ENCODE measurements at regions not wholly inside any gene's neighbourhood (a gene's known extent, or its start where the extent isn't known, plus 50 kb on each side); places are given as distances from the start of the nearest gene placed in this dataset.
"Not testable (repeated sequence)": the region's sequence is repeated elsewhere in the genome, so short reads cannot be mapped to it uniquely, and the experiment has no call there.

GRCh38 chr6:139706912-139707311, 332.5 kb upstream of the CITED2 start:
- DNase-seq: no peak

DNA sequence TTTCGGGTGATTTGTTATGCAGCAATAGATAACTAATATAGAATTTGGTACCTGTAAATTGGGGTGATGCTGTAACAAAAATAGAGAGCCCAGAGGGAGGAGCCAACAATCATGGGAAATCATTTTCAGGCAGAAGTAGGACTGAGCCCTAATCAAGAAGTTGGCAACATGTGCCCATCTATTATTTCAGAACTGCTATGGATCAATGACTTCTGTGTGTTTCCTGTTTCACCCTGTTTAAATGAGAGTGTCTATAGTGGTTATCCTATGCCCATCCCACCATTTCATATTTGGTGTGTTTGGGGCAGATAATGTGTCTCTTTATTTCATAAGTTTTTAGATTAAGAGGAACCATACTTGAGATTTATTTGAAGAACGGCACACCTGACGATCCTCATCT, 330.8 kb upstream of the CITED2 start:
- DNase-seq: no peak

DNA sequence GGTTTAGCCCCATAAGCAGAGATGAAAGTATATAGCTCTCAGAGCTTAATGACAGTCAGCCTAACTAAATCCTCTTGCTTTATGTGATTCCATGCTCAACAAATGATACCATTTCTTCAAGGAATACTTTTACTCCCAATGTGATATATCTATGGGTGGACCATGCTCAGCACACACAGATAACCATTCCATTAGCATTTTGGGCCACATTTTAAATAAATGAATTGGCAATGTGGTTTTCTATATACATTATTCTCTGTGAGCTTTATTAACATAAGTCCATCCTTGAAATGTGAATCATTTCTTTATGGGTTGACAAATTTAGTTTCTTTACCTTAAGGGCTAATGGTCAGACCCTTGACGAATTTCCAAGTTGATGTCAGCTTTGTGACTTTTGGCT, 329.3 kb upstream of the CITED2 start:
- no peak for DNase-seq

DNA sequence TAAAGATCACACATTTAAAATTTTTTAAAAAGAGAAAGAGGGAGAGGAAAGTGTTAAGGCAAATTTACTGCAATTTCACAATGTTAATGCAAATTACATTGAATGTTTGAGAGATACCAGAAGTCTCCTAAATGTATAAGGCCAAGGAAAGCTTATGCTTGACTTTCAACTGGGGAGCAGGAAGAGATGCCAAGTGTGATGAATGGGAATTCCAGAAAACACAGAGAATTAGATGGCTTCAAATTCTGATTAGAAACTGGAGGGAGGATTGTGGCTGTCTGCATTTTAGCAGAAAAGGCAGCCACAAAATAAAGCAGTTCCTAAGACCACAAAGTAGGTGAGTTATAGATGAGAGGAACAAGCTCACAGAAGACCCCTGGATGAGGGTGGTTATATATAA, 328.3 kb upstream of the CITED2 start:
- DNase-seq: no peak

- DNase-seq: no peak
Observed at GRCh38 chr6:139701695-139702094, 327.2 kb upstream of the CITED2 start.

DNA sequence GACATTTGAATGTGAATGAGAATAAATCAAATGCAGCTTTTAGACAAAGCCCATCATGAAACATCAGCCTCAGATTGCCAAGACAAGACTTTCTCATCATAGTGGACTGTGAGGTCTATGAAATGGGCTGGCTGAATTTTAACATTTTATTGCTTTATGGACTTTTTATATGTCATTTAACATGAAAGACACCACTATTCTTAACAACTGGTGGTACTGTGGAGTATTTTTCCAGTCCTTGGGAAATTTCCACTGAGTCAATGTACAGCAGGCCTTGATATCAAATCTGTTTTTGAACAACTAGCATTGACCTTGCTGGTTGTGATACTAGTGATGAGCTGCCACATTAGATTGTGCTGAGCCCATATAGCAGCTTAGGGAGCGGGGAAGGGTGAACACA, 326.6 kb upstream of the CITED2 start:
- no peak for DNase-seq

- DNase-seq: no peak
Observed at GRCh38 chr6:139699911-139700310, 325.5 kb upstream of the CITED2 start.

DNA sequence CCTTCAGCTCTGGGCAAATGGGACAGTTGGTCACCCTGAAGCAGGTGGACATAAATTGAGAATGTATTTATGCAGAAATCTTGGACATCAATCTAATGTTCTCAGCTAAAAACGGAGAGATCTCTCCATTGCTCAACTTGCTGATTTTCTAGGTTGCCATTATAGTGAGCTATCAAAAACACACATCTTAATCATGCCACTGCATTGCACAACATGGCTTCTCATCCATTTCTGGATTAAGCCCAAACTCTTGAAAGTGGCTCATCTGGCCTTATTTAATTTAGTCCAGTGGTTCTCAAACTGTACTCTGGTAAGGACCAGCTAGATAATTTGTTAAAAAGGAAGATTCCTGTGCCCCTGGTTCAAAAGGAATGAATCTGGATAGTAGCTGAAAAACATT, 324.9 kb upstream of the CITED2 start:
- DNase-seq: no peak

GRCh38 chr6:139698526-139699176, 324.2 kb upstream of the CITED2 start:
- DNase-seq: no peak

DNA sequence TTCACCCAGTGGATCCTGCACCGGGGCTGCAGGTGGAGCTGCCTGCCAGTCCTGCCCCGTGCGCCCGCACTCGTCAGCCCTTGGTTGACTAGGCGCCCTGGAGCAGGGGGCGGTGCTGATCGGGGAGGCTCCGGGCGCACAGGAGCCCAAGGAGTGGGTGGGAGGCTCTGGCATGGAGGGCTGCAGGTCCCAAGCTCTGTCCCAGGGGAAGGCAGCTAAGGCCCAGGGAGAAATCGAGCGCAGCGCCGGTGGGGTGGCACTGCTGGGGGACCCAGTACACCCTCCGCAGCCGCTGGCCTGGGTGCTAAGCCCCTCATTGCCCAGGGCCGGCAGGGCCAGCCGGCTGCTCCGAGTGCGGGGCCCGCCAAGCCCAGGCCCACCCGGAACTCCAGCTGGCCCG, 323.4 kb upstream of the CITED2 start:
- DNase-seq: not testable (repeated sequence)

GRCh38 chr6:139696991-139697390, 322.5 kb upstream of the CITED2 start:
- not testable (repeated sequence) for DNase-seq

DNA sequence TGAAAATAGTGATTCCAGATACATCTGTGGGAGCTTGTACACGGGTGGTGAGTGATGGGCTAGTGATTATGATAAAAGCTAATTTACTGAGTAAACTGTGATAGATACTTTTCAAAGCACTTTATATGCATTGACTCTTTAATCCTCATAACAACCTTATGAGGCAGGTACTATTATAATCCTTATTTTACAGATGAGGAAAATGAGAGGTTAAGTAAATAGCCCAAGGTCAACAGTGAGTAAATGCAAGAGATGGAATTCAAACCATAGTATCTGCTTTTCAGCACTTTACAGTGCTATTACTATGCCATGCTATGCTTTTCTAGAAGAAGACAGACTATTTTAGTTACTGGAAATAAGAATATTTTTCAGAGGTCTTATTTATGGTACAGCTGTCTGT, 320.9 kb upstream of the CITED2 start:
- DNase-seq: peak; percentile 26

DNA sequence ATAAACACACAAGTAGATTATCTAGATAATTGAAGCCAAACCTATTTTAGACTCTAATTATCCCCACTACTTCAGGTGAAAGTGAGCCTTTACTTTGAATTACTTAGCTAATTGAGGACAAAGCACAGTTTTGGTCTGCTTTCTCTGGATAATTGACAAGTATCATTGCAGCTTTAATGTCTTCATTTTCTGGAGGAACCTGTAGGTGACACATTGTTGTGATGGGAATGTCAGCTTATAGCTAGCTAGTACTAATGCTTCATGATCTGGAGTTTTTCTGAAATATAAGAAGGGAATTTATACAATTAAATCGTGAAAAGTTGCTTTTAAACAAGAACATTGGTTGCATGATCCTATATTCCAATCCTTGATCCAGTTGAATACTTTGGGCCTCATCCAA, 319.3 kb upstream of the CITED2 start:
- DNase-seq: no peak

GRCh38 chr6:139690007-139690406, 315.6 kb upstream of the CITED2 start:
- DNase-seq: no peak

DNA sequence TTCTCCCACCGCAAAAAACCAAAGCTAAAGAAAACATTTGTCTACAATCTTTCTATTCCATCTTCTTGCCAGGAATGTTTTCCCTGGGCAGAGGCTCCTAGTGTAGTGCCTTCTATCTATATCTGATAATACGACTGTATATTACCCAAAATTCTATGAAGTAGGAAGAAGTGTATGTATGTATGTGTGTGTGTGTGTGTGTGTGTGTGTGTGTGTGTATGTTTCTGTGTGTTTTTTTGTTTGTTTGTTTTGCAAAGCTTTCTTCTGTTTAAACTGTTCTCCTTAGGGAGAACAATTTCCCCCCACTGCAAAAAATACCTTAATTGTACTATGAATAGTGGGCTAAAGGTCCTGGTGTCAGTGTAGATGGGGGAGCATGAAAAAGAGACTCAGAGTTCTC, 312.6 kb upstream of the CITED2 start:
- DNase-seq: no peak

DNA sequence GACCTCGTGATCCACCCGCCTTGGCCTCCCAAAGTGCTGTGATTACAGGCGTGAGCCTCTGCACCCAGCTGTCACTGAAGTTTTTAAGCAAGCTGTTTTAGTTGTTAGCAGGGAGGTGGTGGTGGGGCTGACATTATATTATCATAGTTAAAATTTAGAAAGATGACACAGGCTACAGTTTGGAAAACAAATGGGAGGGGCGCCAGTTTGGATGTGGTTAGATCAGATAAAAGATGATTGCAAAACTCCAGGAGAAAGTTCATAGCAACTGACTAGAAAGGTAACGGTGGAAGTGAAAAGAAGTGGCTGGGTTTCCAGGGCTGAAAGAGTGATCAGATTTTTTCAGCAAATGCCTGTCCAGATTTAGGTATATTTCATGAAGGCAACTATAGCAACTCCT, 311.9 kb upstream of the CITED2 start:
- DNase-seq: no peak

- DNase-seq: no peak
Observed at GRCh38 chr6:139685009-139685408, 310.6 kb upstream of the CITED2 start.

- DNase-seq: peak; percentile 43
Observed at GRCh38 chr6:139680819-139681218, 306.4 kb upstream of the CITED2 start.

DNA sequence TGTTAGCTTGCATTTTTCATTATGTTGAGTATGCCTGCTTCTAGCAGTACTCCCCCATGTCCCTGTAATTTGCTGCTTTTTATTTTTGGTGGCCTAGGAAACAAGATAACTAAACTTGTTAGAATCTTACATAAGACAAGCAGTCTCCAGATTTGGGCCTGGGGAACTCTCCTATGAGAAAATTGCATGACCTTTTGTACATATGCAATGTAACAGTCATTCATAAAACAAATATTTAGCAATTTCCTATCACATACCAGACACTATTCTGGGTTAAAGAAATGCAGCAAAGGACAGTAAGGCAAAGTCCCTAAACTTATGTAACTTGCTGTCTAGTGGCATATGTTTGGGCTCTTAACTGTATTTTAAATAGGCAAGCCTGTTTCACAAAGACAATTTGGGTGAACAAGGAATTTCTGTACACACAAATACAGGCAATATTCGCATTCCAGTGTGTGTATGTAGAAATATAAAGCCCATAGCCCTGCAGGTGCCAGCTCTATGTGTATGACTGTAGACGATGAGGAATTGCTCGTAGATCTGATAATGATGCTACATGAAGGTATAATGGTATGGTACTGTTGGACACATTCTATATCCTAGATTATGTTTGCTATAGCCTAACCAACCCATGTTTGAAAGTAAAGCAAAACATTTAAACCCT, 305.2 kb upstream of the CITED2 start:
- no peak for DNase-seq

DNA sequence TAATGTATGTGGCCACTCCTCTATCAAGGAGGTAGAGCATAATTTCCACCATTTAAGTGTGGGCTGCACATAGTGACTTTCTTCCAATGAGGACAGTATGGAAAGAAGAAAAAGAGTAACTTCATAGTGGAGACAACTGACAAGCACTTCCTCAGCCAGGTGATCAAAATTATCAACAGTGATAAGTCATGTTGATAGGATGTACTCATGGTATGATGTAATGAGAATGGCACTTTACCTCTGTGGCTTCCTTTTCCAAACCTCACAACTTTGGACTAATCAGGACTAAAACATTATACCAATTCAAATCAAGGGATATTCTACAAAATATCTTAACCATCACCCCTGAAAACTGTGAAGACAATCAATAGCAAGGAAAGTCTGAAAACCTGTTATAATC, 302.3 kb upstream of the CITED2 start:
- DNase-seq: no peak

DNA sequence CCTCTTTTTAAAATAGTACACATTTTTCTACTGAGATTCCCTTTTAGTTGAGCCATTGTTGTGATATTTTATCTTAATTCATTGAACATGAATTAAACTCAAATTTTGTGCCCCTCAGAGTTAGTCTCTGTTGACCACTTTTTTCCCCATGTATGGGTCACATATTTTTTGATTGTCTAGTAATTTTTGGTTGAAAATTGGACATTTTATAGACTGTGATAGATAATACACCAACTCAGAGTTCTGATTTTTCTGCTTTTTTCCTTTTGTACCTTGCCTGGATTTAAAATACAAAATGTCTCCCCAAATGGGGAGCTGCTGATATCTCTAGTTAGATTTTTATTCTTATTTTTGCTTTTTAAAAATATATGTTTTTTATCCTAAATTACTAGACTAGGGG, 291.8 kb upstream of the CITED2 start:
- DNase-seq: no peak

- DNase-seq: no peak
Observed at GRCh38 chr6:139663996-139664395, 289.5 kb upstream of the CITED2 start.

DNA sequence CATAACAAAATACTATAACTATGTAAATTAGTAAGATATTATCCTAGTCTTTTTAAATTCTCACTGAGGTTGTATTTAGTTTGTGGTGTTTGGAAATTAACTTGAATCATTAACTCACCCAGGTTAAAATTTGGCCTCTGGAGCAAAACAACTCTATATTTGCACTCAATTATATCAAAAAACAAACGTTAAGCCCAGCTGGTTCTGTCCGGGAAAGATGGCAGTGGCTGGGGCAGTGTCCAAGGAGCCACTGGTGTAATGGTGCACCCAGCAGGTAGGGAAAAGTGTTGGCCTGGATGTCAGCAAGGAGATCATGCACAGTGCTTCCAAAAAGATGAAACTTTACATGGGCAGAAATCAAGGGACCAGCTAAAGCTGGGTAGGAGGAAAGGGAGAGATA, 285.3 kb upstream of the CITED2 start:
- DNase-seq: no peak

DNA sequence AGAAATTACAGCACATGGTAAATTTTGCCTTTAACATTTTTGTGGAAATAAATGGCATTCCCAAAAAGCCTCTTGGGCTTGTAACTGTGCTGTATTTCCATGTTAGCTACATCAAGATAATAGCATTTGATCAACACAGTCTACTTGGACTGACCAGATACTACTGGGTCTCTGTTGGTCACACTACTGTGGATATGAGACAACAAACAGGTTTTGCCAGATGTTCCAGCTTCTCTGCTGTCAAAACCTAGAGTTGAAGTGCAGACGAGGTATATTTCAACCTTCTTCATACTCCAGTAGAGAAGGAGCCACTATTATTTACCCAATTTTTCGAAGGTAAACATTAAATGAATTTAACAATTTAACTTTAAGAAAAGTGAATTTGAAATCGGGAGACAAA, 284.7 kb upstream of the CITED2 start:
- no peak for DNase-seq

DNA sequence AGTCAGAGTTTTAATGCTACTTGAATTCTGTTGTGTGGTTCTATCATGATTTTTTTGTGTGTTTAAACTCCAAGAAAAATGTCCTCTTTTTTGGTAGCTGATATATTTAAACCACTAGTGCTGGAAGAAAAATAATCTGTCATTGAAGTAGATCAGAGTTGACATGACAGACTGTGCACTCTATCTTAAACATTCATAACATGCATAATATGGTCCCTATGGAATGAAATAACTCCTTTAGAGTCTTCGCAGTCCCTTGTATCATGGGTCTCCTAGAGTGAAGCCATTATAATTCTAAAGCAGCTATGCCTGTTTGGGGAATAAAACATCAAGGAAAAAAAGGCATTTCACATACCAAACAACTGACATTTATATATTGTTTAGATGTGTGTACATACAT, 282.7 kb upstream of the CITED2 start:
- no peak for DNase-seq
